Ovary (tissue), 3 donors: ENCODE measurements at regions not wholly inside any gene's neighbourhood (a gene's known extent, or its start where the extent isn't known, plus 50 kb on each side); places are given as distances from the start of the nearest gene placed in this dataset.

Experiments used
- EP300 ChIP-seq: sonication (generic); formaldehyde crosslinking; IDR thresholded peaks from one replicate; pipeline ENCODE4 v1.6.1; 2017; ENCODE audit warnings: antibody characterized with exemption
- TF ChIP-seq, protein P1 (sequence below), 3 donors: fragments of 450-650 bp in 2 of 3; fragments of 200-600 bp in 1 of 3; IDR thresholded peaks; one replicate each; pipeline versions ENCODE4 v1.5.1 to v1.8.0; 2016 to 2022; ENCODE audit warnings: antibody characterized with exemption in 3 of 3, mild to moderate bottlenecking in 1 of 3
- donor health status: DM: no; HTN: no; CAD: no.

DNA sequence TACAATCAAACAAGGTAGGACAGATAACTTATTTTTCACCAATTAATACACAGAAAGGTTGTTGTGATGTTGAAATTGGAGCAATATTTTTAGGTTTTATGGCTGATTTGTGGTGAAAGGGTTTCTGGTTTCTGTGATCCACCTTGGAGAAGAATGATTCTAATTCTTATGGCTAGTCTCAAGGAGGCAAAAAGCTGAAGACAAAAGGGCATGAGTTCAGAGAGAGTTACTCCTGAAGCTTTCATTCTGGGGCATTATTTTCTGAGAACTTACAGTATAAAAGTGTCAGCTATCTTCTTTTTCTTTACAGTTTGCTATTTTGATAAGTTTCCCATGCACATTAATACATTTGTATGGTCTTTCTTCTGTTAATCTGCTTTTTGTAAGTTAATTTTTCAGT is 372.4 kb upstream of the CCDC179 start:
- TF ChIP-seq, protein P1, sequence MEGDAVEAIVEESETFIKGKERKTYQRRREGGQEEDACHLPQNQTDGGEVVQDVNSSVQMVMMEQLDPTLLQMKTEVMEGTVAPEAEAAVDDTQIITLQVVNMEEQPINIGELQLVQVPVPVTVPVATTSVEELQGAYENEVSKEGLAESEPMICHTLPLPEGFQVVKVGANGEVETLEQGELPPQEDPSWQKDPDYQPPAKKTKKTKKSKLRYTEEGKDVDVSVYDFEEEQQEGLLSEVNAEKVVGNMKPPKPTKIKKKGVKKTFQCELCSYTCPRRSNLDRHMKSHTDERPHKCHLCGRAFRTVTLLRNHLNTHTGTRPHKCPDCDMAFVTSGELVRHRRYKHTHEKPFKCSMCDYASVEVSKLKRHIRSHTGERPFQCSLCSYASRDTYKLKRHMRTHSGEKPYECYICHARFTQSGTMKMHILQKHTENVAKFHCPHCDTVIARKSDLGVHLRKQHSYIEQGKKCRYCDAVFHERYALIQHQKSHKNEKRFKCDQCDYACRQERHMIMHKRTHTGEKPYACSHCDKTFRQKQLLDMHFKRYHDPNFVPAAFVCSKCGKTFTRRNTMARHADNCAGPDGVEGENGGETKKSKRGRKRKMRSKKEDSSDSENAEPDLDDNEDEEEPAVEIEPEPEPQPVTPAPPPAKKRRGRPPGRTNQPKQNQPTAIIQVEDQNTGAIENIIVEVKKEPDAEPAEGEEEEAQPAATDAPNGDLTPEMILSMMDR (IDR thresholded peaks at IDR 0.05): no peak
- no peak for TF ChIP-seq EP300
